Panc1 (cell line): ENCODE measurements at regions not wholly inside any gene's neighbourhood (a gene's known extent, or its start where the extent isn't known, plus 50 kb on each side); places are given as distances from the start of the nearest gene placed in this dataset.

Experiments
- POLR2AphosphoS5 ChIP-seq: IDR thresholded peaks from 2 replicates; pipeline ENCODE4 v1.6.1; 2012; ENCODE audit warnings: mild to moderate bottlenecking, low read depth, low read length, moderate library complexity
- SIN3A ChIP-seq: IDR thresholded peaks from 2 replicates; pipeline ENCODE4 v1.6.1; 2012; ENCODE audit warnings: low read depth, mild to moderate bottlenecking, low read length, moderate library complexity, borderline replicate concordance; ENCODE audit not compliant: insufficient read depth
- TCF7L2 ChIP-seq: IDR thresholded peaks from 2 replicates; pipeline ENCODE4 v1.6.1; 2011; ENCODE audit warnings: mild to moderate bottlenecking, low read depth, low read length, inconsistent platforms
- TF ChIP-seq, protein P1 (sequence below): fragments of 450-650 bp; IDR thresholded peaks from 2 replicates; pipeline ENCODE4 v1.5.1; 2017; ENCODE audit warnings: mild to moderate bottlenecking
- TF ChIP-seq, protein P2 (sequence below), 2 experiments: IDR thresholded peaks; 2 replicates each; pipeline ENCODE4 v1.6.1; 2011 to 2012; ENCODE audit warnings: low read depth in 2 of 2, control low read depth in 1 of 2, low read length in 1 of 2, mild to moderate bottlenecking in 1 of 2, moderate library complexity in 1 of 2; ENCODE audit not compliant: insufficient read depth in 1 of 2

DNA sequence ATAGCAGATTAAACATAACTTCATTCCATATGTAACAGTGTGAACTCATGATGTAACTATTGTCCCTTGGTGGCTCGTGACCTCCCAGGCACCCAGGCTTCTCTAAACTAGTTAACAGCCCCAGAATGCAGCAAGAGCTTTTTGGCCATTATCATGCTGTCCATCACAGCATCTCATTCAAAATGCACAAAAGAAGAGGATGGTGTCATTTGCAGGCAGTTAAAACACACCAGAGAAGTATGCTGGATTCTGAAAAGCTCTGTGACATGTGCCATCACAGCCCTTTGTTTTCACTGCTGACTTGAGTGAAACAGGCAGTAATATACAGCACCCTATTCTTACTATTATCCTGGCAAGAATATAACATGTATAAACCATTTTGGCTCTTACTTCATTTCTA, 117.6 kb upstream of the CHMP2B start:
- TF ChIP-seq, protein P1, sequence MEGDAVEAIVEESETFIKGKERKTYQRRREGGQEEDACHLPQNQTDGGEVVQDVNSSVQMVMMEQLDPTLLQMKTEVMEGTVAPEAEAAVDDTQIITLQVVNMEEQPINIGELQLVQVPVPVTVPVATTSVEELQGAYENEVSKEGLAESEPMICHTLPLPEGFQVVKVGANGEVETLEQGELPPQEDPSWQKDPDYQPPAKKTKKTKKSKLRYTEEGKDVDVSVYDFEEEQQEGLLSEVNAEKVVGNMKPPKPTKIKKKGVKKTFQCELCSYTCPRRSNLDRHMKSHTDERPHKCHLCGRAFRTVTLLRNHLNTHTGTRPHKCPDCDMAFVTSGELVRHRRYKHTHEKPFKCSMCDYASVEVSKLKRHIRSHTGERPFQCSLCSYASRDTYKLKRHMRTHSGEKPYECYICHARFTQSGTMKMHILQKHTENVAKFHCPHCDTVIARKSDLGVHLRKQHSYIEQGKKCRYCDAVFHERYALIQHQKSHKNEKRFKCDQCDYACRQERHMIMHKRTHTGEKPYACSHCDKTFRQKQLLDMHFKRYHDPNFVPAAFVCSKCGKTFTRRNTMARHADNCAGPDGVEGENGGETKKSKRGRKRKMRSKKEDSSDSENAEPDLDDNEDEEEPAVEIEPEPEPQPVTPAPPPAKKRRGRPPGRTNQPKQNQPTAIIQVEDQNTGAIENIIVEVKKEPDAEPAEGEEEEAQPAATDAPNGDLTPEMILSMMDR, result no peak
- TF ChIP-seq, protein P2, sequence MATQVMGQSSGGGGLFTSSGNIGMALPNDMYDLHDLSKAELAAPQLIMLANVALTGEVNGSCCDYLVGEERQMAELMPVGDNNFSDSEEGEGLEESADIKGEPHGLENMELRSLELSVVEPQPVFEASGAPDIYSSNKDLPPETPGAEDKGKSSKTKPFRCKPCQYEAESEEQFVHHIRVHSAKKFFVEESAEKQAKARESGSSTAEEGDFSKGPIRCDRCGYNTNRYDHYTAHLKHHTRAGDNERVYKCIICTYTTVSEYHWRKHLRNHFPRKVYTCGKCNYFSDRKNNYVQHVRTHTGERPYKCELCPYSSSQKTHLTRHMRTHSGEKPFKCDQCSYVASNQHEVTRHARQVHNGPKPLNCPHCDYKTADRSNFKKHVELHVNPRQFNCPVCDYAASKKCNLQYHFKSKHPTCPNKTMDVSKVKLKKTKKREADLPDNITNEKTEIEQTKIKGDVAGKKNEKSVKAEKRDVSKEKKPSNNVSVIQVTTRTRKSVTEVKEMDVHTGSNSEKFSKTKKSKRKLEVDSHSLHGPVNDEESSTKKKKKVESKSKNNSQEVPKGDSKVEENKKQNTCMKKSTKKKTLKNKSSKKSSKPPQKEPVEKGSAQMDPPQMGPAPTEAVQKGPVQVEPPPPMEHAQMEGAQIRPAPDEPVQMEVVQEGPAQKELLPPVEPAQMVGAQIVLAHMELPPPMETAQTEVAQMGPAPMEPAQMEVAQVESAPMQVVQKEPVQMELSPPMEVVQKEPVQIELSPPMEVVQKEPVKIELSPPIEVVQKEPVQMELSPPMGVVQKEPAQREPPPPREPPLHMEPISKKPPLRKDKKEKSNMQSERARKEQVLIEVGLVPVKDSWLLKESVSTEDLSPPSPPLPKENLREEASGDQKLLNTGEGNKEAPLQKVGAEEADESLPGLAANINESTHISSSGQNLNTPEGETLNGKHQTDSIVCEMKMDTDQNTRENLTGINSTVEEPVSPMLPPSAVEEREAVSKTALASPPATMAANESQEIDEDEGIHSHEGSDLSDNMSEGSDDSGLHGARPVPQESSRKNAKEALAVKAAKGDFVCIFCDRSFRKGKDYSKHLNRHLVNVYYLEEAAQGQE (IDR thresholded peaks at IDR 0.05; ENCODE audit: insufficient read depth in 1 of 2, low read depth in 2 of 2, low read length in 1 of 2), result no peak
- TF ChIP-seq POLR2AphosphoS5 (no peak), SIN3A (no peak), TCF7L2 (no peak)
